HS-5 (cell line): ENCODE measurements at regions not wholly inside any gene's neighbourhood (a gene's known extent, or its start where the extent isn't known, plus 50 kb on each side); places are given as distances from the start of the nearest gene placed in this dataset.
A peak's percentile ranks its signal among the peaks of the same experiment; 100 is the strongest.

Experiments used
- DNase-seq: peaks from one replicate; pipeline ENCODE4 v3.0.0-alpha.2; 2012; ENCODE audit warnings: low read depth

DNA sequence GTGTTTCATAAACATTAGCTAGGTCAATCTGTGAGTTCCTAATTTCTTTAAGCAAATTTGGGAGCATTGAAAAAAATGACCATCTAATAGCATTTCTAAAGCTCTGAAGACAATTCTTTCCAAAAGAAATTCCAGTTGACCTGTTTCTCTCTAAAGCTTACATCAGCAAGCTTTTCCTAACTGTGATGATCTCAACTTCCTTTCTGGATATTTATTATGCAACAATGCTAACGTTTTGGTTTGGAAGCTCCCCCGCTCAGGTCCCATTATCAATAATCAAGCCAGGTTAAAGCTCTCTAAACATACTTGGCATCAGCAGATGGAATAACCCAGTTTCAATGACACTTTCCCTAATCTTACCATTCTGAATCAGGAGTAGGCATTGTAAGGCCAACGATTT is 196.3 kb upstream of the TANK start:
- DNase-seq, result no peak

- DNase-seq, result no peak
Measured at GRCh38 chr2:160967523-160967922, 192.7 kb upstream of the TANK start.

GRCh38 chr2:160968183-160968582 is 192.0 kb upstream of the TANK start:
- DNase-seq, result no peak

DNA sequence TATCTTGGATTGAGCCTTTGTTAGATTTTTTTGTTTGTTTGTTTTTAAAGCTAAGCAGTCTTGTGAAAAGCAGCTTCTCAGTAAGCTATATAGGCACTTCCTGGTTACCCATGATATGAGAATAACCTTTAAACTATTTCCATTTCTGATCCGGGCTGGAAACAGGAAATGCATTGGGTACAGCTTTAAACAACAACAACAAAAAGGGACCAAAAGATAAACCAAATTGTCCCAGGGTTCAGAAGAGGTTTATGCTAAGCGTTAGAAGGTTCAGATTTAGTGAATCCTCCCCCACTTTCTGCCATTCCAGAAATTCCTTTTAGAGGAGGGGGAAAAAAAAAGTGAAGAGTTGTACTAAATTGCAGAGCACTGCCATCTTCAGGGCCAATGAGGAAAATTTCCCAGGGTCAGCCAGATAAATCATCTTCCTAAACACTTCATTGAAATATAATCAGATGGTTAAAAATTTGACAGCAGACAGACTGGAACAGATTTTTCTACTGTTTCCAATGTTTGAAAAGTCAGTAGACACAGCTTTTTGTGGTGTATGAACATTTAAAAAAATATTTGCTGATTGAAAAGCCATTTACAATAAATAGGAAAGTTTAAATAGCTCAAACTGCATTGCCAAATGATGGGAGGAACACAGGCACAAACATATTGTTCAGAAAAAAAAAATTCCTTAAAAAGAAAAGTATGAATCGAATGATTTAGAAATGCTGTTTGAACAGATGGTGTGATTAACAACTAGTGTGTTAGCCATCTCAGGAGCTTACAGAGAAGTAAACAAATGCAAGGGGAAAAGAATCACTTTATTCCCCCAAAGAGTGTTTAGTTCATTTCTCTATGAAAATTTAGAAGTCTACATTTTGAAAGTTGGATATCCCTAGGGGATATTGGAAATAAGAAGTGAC is 189.9 kb upstream of the TANK start:
- peak; percentile 60 for DNase-seq

DNA sequence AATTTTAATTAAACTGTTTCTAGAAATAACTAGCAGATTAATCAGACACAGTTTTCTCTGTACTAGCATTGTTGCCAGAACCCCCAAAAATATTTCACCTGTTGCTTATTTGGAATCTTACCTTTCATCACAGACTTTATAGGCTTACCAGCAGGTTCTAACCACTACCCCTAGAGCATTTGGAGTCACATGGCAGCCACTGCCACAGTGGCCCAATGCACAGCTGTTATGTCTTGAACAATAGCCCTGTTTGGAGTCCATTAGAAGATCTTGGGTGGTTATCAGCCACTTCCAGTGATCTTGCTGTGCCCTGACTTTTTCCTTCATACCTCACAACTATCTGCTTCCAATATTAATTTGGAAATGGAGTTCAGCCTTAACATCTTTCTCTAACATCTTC is 186.2 kb upstream of the TANK start:
- no peak for DNase-seq

GRCh38 chr2:160974803-160975202 is 185.4 kb upstream of the TANK start:
- DNase-seq, result no peak

- DNase-seq, result no peak
Measured at GRCh38 chr2:160976797-160977196, 183.4 kb upstream of the TANK start.

GRCh38 chr2:160977376-160977775 is 182.9 kb upstream of the TANK start:
- no peak for DNase-seq

- no peak for DNase-seq
Measured at GRCh38 chr2:160977854-160978253, 182.4 kb upstream of the TANK start.

- DNase-seq, result no peak
Measured at GRCh38 chr2:160984426-160985077, 175.7 kb upstream of the TANK start.

GRCh38 chr2:160989778-160990177 is 170.4 kb upstream of the TANK start:
- DNase-seq, result no peak

- no peak for DNase-seq
Measured at GRCh38 chr2:160993654-160994061, 166.6 kb upstream of the TANK start.

- peak; percentile 81 for DNase-seq
Measured at GRCh38 chr2:160994141-160995002, 165.9 kb upstream of the TANK start.

DNA sequence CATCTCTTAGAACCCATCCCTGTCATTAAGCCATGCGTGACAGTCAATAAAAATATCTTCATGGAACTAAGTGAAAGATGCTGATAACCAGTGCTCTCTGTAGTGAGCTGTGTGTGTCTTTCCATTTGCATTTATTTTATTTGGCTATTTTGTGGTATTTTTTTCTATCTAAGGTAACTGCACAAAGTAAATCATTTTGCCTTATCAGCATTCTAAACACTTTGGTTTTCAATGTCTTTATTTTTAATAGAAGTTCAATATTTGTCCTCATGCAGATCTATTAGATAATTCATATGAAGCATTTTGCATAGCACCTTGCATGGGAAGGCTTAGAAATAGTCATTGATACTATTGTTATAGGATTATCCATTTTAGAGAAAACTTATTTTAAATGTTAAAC is 163.6 kb upstream of the TANK start:
- no peak for DNase-seq

- no peak for DNase-seq
Measured at GRCh38 chr2:161004379-161004778, 155.8 kb upstream of the TANK start.

GRCh38 chr2:161005170-161005569 is 155.1 kb upstream of the TANK start:
- no peak for DNase-seq

GRCh38 chr2:161008311-161008710 is 151.9 kb upstream of the TANK start:
- no peak for DNase-seq

DNA sequence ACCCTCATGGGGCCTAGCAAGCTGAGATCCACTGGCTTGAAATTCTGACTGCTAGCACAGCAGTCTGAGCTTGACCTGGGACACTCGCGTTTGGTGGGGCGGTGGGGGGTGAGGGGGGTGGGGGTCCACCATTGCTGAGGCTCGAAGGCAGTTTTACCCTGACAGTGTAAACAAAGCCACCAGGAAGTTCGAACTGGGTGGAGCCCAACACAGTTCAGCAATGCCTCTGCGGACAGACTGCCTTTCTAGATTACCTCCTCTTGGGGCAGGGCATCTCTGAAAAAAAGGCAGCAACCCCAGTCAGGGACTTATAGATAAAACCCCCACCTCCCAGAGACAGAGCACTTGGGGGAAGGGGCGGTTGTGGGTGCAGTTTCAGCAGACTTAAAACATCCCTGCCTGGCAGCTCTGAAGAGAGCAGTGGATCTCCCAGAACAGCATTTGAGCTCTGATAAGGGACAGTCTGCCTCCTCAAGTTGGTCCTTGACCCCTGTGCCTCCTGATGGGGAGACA is 149.7 kb upstream of the TANK start:
- no peak for DNase-seq

GRCh38 chr2:161017780-161018470 is 142.3 kb upstream of the TANK start:
- DNase-seq, result no peak

DNA sequence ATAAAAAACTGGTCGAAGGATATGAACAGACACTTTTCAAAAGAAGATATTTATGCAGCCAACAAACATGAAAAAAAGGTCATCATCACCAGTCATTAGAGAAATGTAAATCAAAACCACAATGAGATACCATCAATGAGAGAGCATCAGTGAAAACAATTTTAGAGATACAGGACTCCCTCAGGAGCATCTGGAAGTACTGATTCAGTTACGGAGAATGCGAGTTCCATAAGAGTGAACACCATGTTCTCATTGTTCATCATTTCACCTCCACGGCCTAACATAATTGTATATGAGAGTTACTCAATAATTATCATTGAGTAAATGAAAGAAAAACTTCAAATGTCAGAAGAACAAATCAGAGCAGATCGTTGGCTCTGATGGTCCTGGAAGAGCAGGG is 140.9 kb upstream of the TANK start:
- DNase-seq, result peak; percentile 39

DNA sequence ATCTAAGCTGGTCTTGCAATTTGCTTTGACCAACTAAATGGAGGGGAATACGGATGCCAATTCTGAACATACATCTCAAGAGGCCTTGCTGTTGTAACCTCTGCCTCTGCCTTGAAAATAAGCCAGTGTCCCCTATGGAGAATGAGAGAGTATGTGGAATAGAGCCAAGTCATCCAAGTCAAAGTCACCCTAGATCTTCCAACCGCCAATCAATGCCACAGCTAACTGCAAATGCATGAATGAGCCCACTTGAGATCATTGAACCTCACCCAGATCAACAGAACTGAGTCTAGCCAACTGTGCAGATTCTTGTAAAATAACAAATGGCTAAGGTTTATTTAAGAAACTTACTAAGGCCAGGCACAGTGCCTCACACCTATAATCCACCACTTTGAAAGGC is 139.8 kb upstream of the TANK start:
- DNase-seq, result no peak

DNA sequence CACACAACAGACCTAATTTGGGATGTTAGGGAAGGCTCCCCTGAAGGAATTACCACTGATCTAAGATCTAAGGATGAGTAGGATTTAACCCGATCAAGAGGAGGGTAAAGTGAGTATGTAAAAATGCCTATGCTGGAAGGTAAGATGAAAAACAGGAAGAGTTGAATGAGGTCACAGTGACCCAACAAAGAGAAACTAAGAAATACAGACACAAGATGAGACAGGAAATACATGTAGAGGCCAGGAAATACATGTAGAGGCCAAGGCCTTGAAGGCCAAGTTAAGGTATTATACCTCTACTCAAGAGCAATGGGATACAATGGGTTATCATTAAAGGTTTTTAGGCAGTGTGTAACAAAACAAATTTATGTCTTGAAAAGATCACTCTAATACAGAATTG is 131.6 kb upstream of the TANK start:
- no peak for DNase-seq
